Astrocyte of the cerebellum (primary cell): ENCODE measurements at regions not wholly inside any gene's neighbourhood (a gene's known extent, or its start where the extent isn't known, plus 50 kb on each side); places are given as distances from the start of the nearest gene placed in this dataset.

Experiments
- DNase-seq: peaks from one replicate; pipeline ENCODE4 v3.0.0-alpha.2; 2011; ENCODE audit warnings: low read depth
- H3K4me3 ChIP-seq: 2 replicates; pipeline ENCODE4 v1.5.1; 2011; ENCODE audit warnings: mild to moderate bottlenecking, low read depth, low read length, moderate library complexity
- CTCF ChIP-seq: IDR thresholded peaks from 2 replicates; pipeline ENCODE4 v1.5.1; 2012; ENCODE audit warnings: low read length, low read depth, moderate library complexity, mild to moderate bottlenecking; ENCODE audit errors: missing control alignments
- in situ Hi-C: cut with HindIII; loops from 2 replicates; pipeline ENCODE4 v1.10.0; 2017; ENCODE audit warnings: low sequenced_read_pairs

DNA sequence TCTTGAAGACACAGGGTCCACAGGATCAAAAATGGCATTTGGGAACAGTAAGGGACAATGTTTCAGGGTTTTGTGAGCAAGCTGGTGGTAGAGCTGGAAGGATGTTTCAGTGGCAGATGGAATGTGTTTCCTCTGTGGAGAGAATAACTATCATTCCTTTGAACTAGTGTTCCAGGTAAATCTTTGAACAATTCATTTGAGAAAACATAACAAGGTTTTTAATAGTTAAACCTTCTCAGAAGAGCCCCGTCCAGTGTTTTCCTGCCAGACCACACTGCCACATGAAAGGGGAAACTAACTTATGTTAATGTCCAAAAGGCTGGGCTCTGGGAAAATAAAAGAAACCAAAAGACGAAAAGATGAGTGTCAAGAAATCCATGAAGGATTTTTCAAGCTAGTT, 207.0 kb upstream of the ZNF462 start:
- DNase-seq = no peak
- in situ Hi-C loops = no loop called here
- no peak overlapping the region for H3K4me3 ChIP-seq
- no peak for TF ChIP-seq CTCF

- in situ Hi-C loops = no loop called here
- no peak overlapping the region for H3K4me3 ChIP-seq
- no peak for TF ChIP-seq CTCF
- no peak for DNase-seq
Measured at GRCh38 chr9:106657926-106658325, 205.0 kb upstream of the ZNF462 start.

DNA sequence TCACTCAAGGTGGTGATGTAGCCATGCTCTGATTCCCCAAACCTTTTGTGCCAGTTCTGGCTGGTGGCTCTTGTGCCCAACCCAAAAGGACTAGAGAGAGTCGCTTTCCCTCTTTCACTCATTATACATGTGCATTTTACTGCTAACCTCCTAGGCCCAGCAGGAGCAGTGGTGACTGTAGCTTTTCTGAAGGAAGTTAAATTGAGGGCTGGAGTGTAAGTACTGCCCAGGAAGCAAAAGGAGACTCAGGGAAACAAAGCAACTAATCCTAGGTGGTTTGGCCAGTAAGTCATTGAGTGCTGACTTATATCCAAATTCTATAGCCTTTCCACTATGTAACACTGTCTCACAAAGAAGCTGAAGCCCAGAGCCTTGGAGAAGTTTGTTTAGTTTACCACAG, 194.4 kb upstream of the ZNF462 start:
- no peak overlapping the region for H3K4me3 ChIP-seq
- no peak for TF ChIP-seq CTCF
- DNase-seq = no peak
- in situ Hi-C loops = no loop called here

GRCh38 chr9:106669835-106670234, 193.1 kb upstream of the ZNF462 start:
- TF ChIP-seq CTCF = no peak
- in situ Hi-C loops = no loop called here
- no peak overlapping the region for H3K4me3 ChIP-seq
- DNase-seq = no peak

GRCh38 chr9:106670418-106670817, 192.5 kb upstream of the ZNF462 start:
- TF ChIP-seq CTCF = no peak
- in situ Hi-C loops = no loop called here
- no peak for DNase-seq
- no peak overlapping the region for H3K4me3 ChIP-seq

DNA sequence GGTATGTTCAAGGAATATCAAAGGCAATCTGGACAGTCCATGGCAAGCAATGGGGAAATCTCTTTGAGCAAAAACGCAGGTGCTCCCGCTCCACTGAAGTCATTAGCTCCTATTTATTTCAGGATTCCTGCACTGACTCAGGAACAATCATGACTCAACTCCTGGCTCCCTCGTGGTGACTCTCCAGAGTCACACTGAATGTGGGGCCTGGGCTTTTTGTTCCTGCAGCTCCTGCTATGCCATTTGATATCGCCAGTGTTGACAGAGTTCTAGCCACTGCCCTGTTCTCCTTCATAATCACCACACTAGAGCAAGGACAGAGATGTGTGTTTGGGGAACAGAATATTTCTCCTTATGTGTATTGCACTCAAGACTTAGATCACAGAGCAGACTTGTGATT, 187.2 kb upstream of the ZNF462 start:
- no peak for TF ChIP-seq CTCF
- DNase-seq = no peak
- in situ Hi-C loops = no loop called here
- no peak overlapping the region for H3K4me3 ChIP-seq

- DNase-seq = no peak
- in situ Hi-C loops = no loop called here
- TF ChIP-seq CTCF = no peak
- H3K4me3 ChIP-seq = no peak overlapping the region
Measured at GRCh38 chr9:106677374-106677773, 185.6 kb upstream of the ZNF462 start.
